NT2/D1 (cell line): ENCODE measurements at regions not wholly inside any gene's neighbourhood (a gene's known extent, or its start where the extent isn't known, plus 50 kb on each side); places are given as distances from the start of the nearest gene placed in this dataset.

Source experiments
- DNase-seq: peaks from one replicate; pipeline ENCODE4 v3.0.0-alpha.2; 2011; ENCODE audit warnings: low read depth, low spot score
- H3K27me3 ChIP-seq: 2 replicates; pipeline ENCODE4 v1.6.0; 2011; ENCODE audit warnings: mild to moderate bottlenecking; ENCODE audit not compliant: insufficient read length, insufficient read depth
- H3K36me3 ChIP-seq: 2 replicates; pipeline ENCODE4 v1.6.1; 2011; ENCODE audit warnings: mild to moderate bottlenecking, low read length, mixed read lengths; ENCODE audit not compliant: insufficient read depth, insufficient read length
- H3K4me1 ChIP-seq: 2 replicates; pipeline ENCODE4 v1.5.1; 2011; ENCODE audit not compliant: insufficient read depth, insufficient read length
- H3K4me3 ChIP-seq: 2 replicates; pipeline ENCODE4 v1.5.1; 2011; ENCODE audit warnings: low read depth; ENCODE audit not compliant: insufficient read length
- H3K9ac ChIP-seq: 2 replicates; pipeline ENCODE4 v1.6.0; 2011; ENCODE audit warnings: low read depth; ENCODE audit not compliant: insufficient read length
- H3K9me3 ChIP-seq: 2 replicates; pipeline ENCODE4 v1.5.1; 2011; ENCODE audit warnings: mild to moderate bottlenecking, low read length; ENCODE audit not compliant: insufficient read depth
- SUZ12 ChIP-seq: IDR thresholded peaks from 2 replicates; pipeline ENCODE4 v1.6.1; 2011; ENCODE audit not compliant: insufficient read length, insufficient read depth; ENCODE audit errors: extremely low read depth
- YY1 ChIP-seq: IDR thresholded peaks from 2 replicates; pipeline ENCODE4 v1.6.1; 2011; ENCODE audit not compliant: insufficient read length, insufficient read depth
- ZNF274 ChIP-seq: IDR thresholded peaks from 2 replicates; pipeline ENCODE4 v1.6.1; 2011; ENCODE audit warnings: mild to moderate bottlenecking, low read depth, low read length

DNA sequence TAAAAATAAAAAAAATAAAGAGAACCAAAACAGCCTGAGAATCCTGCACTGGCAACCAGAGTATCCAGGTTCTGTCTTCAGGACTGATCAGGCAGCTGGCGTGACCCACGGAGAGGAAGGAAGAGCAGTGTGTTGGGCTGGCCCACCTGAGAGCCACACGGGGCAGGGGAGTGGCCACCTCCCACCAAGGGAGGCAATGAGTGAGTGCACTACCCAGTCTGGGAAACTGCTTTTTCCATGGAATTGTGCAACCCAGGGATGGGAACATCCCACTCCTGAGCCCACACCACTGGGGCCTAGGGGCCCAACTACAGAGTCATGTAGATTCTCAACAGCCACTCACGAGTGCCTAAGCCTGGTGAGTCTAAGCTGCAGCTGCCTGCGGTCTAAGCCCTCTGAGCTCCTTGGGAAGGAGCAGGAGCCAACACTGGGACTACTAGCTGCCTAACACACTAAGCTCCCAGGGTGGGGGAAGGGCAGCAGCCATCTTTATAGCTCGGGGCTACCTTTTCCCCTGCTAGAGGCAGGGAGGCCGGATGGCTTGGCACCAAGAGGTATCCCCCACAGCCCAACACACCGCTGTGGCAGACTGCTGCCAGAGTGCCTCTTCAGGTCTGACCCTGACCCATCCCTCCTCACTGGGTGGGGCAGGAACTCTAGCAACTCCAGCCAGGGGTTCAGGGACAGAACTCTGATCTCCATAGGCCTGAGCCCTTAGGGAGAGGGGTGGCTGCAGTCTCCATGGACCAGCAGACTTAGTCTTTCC is 610.9 kb downstream of the RERGL start:
- H3K9ac ChIP-seq = no peak overlapping the region
- H3K9me3 ChIP-seq = peaks cover 6% of the 10 kb centered on the region; the same call in 1 of the 2 replicates
- no peak overlapping the region for H3K4me3 ChIP-seq
- H3K4me1 ChIP-seq = no peaks in the 10 kb centered on the region
- no peak for DNase-seq
- no peaks in the 10 kb centered on the region for H3K27me3 ChIP-seq
- TF ChIP-seq SUZ12 (no peak), YY1 (no peak), ZNF274 (no peak)
- no peaks in the 10 kb centered on the region for H3K36me3 ChIP-seq

DNA sequence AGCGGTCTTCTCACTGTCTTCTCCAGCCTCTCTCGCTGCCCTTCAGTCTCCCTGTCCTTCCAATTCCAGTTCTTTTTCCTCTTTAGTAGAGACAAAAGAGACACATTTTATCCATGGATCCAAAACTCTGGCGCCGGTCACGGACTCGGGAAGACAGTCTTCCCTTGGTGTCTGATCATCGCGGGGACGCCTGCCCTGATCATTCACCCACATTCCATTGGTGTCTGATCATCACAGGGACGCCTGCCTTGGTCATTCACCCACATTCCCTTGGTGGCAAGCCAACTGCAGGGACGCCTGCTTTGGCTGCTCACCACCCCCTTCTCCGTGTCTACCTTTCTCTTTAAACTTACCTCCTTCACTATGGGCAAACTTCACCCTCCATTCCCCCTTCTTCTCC is 619.5 kb downstream of the RERGL start:
- Histone ChIP-seq H3K9me3 (no peaks in the 10 kb centered on the region; the same call in 1 of the 2 replicates), H3K4me1 (no peaks in the 10 kb centered on the region), H3K27me3 (no peaks in the 10 kb centered on the region), H3K9ac (no peak overlapping the region), H3K4me3 (no peak overlapping the region), H3K36me3 (no peaks in the 10 kb centered on the region)
- TF ChIP-seq YY1 (no peak), SUZ12 (no peak)
- DNase-seq = no peak

DNA sequence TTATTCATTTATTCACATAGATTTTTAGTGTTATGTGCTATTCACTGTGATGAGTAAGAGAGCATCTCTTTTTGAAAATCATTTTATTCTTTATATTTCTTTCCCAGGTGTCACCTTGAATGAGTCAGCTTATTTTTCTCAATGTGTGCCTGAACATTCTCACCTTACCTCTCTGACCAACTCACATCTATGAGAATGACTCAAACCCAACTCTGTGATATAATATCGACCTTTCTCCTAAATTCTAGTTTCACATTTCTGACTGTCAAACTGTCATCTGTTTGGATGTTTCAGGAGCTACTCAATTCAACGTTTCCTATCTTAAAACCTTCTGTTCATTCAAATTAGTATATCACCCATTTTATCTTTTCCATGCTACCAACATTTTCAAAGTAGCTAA is 630.8 kb downstream of the RERGL start:
- DNase-seq = no peak
- Histone ChIP-seq H3K9ac (no peak overlapping the region), H3K27me3 (no peaks in the 10 kb centered on the region), H3K36me3 (no peaks in the 10 kb centered on the region), H3K4me1 (no peaks in the 10 kb centered on the region), H3K9me3 (no peaks in the 10 kb centered on the region), H3K4me3 (no peak overlapping the region)
- TF ChIP-seq YY1 (no peak), ZNF274 (no peak), SUZ12 (no peak)

DNA sequence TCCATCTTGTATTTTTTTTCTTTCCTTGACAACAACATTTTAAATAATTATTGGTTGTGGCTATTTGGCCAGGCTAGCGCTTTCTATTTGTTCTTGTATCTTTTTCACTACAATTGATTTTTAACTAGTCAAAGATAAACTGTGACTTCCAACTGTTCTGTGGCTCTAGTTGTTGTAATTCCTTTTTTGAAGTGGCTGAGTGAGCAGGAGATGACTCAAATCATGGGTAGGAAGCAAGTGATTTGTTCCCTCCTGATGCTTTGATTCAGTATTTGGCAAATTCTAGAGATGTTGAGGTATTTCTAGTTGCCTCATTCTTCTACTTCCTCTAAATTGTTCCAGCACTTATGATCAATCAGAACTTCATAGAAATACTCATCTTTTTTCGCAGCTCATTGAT is 633.5 kb downstream of the RERGL start:
- H3K9ac ChIP-seq = no peak overlapping the region

DNA sequence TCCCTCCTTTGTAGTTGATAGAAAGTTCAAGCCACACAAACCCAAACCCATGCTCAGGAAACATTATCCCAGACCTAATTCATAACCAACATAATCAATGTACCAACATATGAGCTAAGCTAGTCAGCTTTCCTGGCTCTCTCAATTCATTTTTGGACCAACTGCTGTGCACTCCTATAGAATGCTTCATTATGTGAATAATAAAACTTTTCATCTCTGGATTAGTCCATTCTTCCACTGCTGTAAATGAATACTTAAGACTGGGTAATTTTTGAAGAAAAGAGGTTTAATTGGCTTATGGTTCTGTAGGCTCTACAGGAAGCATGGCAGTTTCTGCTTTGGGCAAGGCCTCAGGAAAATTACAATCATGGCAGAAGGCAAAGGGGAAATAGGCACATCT is 651.9 kb downstream of the RERGL start:
- H3K9me3 ChIP-seq = no peaks in the 10 kb centered on the region
- DNase-seq = no peak
- no peaks in the 10 kb centered on the region for H3K27me3 ChIP-seq
- TF ChIP-seq ZNF274 = no peak
- no peak overlapping the region for H3K4me3 ChIP-seq
- no peaks in the 10 kb centered on the region for H3K36me3 ChIP-seq
- no peaks in the 10 kb centered on the region for H3K4me1 ChIP-seq
- no peak overlapping the region for H3K9ac ChIP-seq

More for the DNA sequence above, 633.5 kb downstream of the RERGL start:
- Histone ChIP-seq H3K27me3 (no peaks in the 10 kb centered on the region), H3K4me3 (no peak overlapping the region), H3K4me1 (no peaks in the 10 kb centered on the region), H3K9me3 (peaks cover 7% of the 10 kb centered on the region; the same call in 1 of the 2 replicates), H3K36me3 (no peaks in the 10 kb centered on the region)
- TF ChIP-seq ZNF274 (no peak), YY1 (no peak), SUZ12 (no peak)
- DNase-seq = no peak

DNA sequence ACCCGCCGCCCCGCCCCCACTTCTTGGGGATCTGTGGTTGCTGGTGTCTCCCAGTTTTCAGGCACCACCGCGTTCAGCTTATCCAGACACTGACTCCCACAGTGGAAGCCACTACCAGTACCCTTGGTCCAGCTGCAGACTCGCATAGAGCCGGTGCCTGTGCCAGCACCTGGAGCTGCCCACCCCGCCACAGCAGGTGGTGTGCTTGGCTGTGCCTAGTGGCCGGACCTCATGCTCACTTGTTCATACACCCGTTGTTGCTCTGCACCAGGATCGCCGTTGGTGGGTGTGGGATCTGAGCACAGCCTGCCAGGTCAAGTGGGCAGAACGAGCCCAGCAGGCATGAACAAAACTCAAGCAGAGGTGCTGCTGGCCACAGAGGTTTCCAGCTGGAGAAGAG is 673.2 kb downstream of the RERGL start:
- Histone ChIP-seq H3K4me3 (no peak overlapping the region), H3K27me3 (no peaks in the 10 kb centered on the region), H3K9ac (no peak overlapping the region), H3K9me3 (peaks cover 15% of the 10 kb centered on the region), H3K4me1 (no peaks in the 10 kb centered on the region), H3K36me3 (no peaks in the 10 kb centered on the region)
- no peak for TF ChIP-seq SUZ12
- TF ChIP-seq ZNF274 = no peak
- no peak for TF ChIP-seq YY1
- DNase-seq = no peak

DNA sequence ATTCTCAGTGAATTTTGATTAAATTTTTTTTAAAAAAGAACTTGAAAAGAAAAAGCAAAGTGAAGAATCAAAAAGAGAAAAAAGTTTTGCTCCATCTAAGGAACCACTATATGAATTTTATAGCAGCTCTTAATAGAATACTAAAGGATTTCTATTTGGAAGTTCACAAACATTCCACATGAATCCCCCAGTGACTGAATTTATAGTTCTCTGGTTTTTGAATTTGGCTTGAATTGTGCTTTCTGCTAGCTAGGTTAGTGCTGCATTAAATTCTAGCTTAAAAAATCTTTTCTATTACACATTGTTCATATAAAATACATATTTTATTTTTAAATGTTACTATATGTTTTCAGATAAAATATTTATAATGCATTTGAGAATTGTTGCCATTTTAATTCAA is 675.4 kb downstream of the RERGL start:
- Histone ChIP-seq H3K9me3 (peaks cover 15% of the 10 kb centered on the region), H3K36me3 (no peaks in the 10 kb centered on the region), H3K4me3 (no peak overlapping the region), H3K4me1 (no peaks in the 10 kb centered on the region), H3K9ac (no peak overlapping the region), H3K27me3 (no peaks in the 10 kb centered on the region)
- TF ChIP-seq YY1 = no peak
- no peak for TF ChIP-seq ZNF274
- TF ChIP-seq SUZ12 = no peak
- no peak for DNase-seq

DNA sequence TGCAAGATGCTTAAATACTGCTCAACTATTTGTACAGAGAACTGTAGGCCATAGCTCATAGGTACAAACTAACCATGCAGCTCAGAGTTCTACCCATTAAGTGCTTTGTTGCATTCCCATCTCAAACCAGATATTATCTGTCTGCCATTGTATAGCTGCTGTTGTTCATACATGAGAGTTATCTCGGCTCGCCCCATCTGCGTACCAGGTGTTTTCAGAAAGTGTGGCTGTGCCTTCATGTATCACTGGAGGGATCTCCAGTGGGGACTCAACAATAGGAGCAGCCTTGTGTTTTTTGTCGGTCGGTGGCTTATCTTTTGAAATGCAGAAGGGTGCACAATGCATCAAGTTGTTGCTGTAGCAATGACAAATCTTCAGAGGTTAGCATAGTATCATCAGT is 678.3 kb downstream of the RERGL start:
- H3K36me3 ChIP-seq = no peaks in the 10 kb centered on the region
- H3K9me3 ChIP-seq = peaks cover 11% of the 10 kb centered on the region
- H3K9ac ChIP-seq = no peak overlapping the region
- TF ChIP-seq YY1 = no peak
- TF ChIP-seq SUZ12 = no peak
- no peak for TF ChIP-seq ZNF274
- no peak for DNase-seq
- H3K4me1 ChIP-seq = no peaks in the 10 kb centered on the region
- H3K4me3 ChIP-seq = no peak overlapping the region
- H3K27me3 ChIP-seq = no peaks in the 10 kb centered on the region
